HFFc6 (cell line): ENCODE measurements at regions not wholly inside any gene's neighbourhood (a gene's known extent, or its start where the extent isn't known, plus 50 kb on each side); places are given as distances from the start of the nearest gene placed in this dataset.

ENCODE experiments used
- DNase-seq: peaks from one replicate; pipeline ENCODE4 v3.0.0-alpha.2; 2018
- H3K27ac Mint-ChIP-seq: 2 replicates; pipeline ENCODE4 v1.8.0; 2020; ENCODE audit warnings: mild to moderate bottlenecking, mixed read lengths
- H3K27me3 Mint-ChIP-seq: 2 replicates; pipeline ENCODE4 v1.8.0; 2021; ENCODE audit warnings: mild to moderate bottlenecking, moderate library complexity, mixed read lengths; ENCODE audit not compliant: insufficient read depth
- H3K36me3 Mint-ChIP-seq: 2 replicates; pipeline ENCODE4 v1.8.0; 2021; ENCODE audit warnings: low read depth, mixed read lengths
- H3K4me1 Mint-ChIP-seq: 2 replicates; pipeline ENCODE4 v1.8.0; 2020; ENCODE audit warnings: low read depth, mixed read lengths
- H3K4me3 Mint-ChIP-seq: 2 replicates; pipeline ENCODE4 v1.8.0; 2020; ENCODE audit warnings: mild to moderate bottlenecking, moderate library complexity, mixed read lengths
- H3K9me3 Mint-ChIP-seq: 2 replicates; pipeline ENCODE4 v1.8.0; 2020; ENCODE audit warnings: mild to moderate bottlenecking, mixed read lengths
- TF ChIP-seq, protein P1 (sequence below): fragments of 200-600 bp; sonication (generic); IDR thresholded peaks from 2 replicates; pipeline ENCODE4 v1.5.0; 2021; ENCODE audit warnings: antibody characterized with exemption, mild to moderate bottlenecking

DNA sequence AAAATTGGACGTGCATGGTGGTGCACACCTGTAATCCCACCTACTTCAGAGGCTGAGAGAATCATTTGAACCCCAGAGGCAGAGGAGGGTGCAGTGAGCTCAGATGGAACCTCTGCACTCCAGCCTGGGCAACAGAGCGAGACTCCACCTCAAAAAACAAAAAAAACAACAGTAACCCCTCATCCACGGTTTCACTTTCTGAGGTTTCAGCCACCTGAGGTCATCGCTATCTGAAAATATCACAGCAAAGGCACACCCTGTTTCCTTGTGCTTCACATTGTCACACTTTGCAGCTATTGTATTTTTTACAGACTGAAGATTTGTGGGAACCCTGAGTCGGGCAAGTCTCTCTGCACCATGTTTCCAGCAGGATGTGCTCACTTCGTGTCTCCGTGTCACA, 54.1 kb upstream of the FOXQ1 start:
- no peaks in the 10 kb centered on the region for H3K9me3 Mint-ChIP-seq
- no peaks in the 10 kb centered on the region for H3K36me3 Mint-ChIP-seq
- H3K4me1 Mint-ChIP-seq, result peaks cover 10% of the 10 kb centered on the region
- H3K27ac Mint-ChIP-seq, result no peak overlapping the region
- TF ChIP-seq, protein P1, sequence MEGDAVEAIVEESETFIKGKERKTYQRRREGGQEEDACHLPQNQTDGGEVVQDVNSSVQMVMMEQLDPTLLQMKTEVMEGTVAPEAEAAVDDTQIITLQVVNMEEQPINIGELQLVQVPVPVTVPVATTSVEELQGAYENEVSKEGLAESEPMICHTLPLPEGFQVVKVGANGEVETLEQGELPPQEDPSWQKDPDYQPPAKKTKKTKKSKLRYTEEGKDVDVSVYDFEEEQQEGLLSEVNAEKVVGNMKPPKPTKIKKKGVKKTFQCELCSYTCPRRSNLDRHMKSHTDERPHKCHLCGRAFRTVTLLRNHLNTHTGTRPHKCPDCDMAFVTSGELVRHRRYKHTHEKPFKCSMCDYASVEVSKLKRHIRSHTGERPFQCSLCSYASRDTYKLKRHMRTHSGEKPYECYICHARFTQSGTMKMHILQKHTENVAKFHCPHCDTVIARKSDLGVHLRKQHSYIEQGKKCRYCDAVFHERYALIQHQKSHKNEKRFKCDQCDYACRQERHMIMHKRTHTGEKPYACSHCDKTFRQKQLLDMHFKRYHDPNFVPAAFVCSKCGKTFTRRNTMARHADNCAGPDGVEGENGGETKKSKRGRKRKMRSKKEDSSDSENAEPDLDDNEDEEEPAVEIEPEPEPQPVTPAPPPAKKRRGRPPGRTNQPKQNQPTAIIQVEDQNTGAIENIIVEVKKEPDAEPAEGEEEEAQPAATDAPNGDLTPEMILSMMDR, result no peak
- H3K27me3 Mint-ChIP-seq, result no peaks in the 10 kb centered on the region; the same call in none of the 2 replicates
- no peak overlapping the region for H3K4me3 Mint-ChIP-seq
- DNase-seq, result no peak

DNA sequence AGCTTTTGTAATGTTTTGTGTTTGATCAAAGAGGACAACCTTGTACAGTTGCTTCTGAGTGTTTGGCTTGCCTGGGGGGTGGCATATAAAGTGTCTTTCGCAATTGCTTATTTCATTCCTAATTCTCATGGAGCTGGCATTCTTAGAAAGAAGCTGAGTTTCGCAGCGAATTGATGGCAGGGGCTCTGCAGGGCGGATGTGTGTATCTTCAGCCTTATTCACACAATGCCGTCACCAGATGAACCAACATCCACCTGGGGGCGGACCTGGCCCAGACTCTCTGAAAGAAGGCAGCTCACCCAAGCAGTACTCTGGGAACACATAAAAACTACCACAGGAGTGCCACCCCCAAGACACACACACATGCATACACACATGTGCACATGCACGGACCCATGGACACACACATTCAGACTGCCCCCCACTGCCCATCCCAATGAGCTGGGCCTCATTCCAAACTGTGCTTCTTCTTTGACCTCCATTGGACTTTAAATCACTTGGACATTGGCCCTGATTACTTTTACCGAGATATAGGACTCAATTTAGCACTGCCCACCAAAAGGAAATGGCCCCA, 55.4 kb upstream of the FOXQ1 start:
- H3K9me3 Mint-ChIP-seq, result no peaks in the 10 kb centered on the region

DNA sequence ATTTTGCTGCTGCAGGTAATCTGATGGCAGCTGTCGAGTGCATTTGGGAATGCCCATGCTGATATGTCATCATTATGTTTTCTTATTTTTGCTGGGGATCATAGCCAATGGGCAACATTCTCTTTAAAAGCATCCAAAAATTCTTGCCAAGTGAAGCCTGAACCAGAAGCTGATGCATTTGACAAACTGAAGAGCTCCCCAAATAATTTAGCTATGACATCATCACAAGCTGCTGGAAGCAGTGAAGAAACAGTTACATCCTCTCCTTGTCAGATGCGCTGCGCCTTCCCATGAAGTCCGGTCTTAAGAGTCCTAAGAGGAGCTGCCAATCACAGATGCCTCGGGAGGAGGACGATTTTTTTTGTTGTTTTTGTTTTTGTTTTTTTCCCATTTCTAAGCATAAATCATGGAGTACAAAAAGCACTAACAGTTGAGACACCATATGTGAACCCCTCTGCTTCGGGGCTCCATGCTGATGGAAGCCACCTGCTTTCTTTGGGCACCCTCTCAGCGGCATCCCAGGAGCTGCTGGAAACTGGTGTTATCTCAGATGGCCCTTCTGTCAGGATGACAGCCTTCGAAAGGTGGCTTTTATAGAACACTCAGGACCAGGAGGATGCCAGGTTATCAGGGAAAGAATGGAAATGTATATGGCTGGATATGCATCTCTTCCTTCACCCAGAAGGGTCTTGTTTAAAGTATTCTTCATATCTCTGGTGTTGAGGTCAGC, 56.1 kb upstream of the FOXQ1 start:
- Mint-ChIP-seq H3K9me3 (no peaks in the 10 kb centered on the region), H3K27me3 (peaks cover 4% of the 10 kb centered on the region), H3K4me1 (peaks cover 10% of the 10 kb centered on the region), H3K4me3 (peak overlapping the region; percentile 19; the same call in 1 of the 2 replicates), H3K36me3 (no peaks in the 10 kb centered on the region), H3K27ac (no peak overlapping the region)
- TF ChIP-seq, protein P1, result no peak
- peak; percentile 50 for DNase-seq

More for the DNA sequence above, 55.4 kb upstream of the FOXQ1 start:
- DNase-seq, result no peak
- Mint-ChIP-seq H3K27me3 (no peaks in the 10 kb centered on the region; the same call in none of the 2 replicates), H3K4me3 (no peak overlapping the region), H3K36me3 (no peaks in the 10 kb centered on the region), H3K27ac (no peak overlapping the region), H3K4me1 (peaks cover 10% of the 10 kb centered on the region)
- TF ChIP-seq, protein P1, result no peak

DNA sequence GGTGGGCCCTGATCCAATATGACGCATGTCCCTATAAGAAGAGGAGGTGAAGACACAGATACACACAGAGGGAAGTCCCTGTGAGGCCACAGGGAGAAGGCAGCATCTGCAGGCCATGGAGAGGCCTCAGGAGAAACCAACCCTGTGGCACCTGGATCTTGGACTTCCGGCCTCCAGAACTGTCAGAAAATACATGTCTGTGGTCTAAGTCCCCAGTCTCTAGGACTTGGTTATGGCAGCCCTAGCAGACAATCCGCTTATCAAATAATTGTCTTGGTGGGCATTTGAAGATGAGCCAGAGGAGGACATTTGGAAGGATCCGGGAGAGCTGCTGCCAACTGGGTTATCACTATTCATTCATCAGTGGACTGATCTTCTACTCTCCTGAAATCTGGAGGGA, 57.6 kb upstream of the FOXQ1 start:
- H3K27me3 Mint-ChIP-seq, result peaks cover 4% of the 10 kb centered on the region
- TF ChIP-seq, protein P1, result no peak
- H3K4me3 Mint-ChIP-seq, result no peak overlapping the region
- H3K27ac Mint-ChIP-seq, result no peak overlapping the region
- no peaks in the 10 kb centered on the region for H3K9me3 Mint-ChIP-seq
- peaks cover 10% of the 10 kb centered on the region for H3K4me1 Mint-ChIP-seq
- no peak for DNase-seq
- H3K36me3 Mint-ChIP-seq, result no peaks in the 10 kb centered on the region

GRCh38 chr6:1253816-1254215, 58.1 kb upstream of the FOXQ1 start:
- Mint-ChIP-seq H3K4me1 (peaks cover 10% of the 10 kb centered on the region), H3K9me3 (no peaks in the 10 kb centered on the region), H3K27ac (no peak overlapping the region), H3K27me3 (peaks cover 4% of the 10 kb centered on the region), H3K36me3 (no peaks in the 10 kb centered on the region), H3K4me3 (no peak overlapping the region)
- TF ChIP-seq, protein P1, result no peak
- DNase-seq, result no peak
